GM12865 (cell line): ENCODE measurements at regions not wholly inside any gene's neighbourhood (a gene's known extent, or its start where the extent isn't known, plus 50 kb on each side); places are given as distances from the start of the nearest gene placed in this dataset.
A peak's percentile ranks its signal among the peaks of the same experiment; 100 is the strongest.

ENCODE experiments used
- DNase-seq: peaks from one replicate; pipeline ENCODE4 v3.0.0; 2010; ENCODE audit warnings: low read depth
- H3K4me3 ChIP-seq: 2 replicates; pipeline ENCODE4 v1.5.1; 2011; ENCODE audit warnings: mild to moderate bottlenecking, low read depth, low read length, control low read depth
- CTCF ChIP-seq: IDR thresholded peaks from 2 replicates; pipeline ENCODE4 v1.5.1; 2011; ENCODE audit warnings: low read length, control low read depth, low read depth, inconsistent platforms; ENCODE audit not compliant: insufficient read depth; ENCODE audit errors: missing control alignments

- H3K4me3 ChIP-seq: peak overlapping the region; percentile 90
- peak; percentile 73 for DNase-seq
- TF ChIP-seq CTCF: no peak
Observed at GRCh38 chr13:50125554-50126262, 110.5 kb downstream of the KCNRG start.

DNA sequence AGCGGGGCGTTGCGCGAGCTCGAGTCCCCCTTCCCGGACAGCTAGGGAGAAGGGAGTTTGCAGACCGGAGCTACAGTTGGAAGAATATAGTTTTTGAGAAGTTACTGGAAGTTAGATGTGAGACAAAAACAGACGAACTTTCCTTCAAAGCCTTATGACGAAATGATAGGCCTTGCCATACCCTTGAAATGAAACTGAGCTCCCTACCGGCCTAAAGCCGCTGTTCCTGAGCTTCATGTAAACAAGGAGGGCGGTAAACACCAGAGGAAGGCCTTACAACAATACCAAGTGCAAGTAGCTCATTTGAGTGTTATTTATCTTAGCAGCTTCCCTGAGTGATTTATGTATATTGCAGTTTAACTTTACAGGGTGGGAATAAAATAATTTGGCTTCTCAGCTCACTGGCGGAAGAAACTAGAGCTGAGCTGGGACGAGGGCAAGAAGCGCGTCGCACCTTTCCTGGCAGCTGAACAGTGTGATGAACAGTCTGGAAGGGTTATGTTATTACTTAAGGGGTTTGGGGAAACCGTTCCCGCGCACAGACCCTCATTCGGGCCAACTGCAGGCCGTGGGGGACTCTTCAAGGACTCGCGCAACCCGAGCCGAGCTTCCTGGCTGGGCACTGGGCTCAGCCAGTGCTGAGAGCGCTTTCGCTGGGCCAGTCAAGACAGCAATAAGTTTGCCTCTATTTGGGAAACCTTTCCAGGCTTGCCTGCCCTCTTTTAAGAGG is 111.2 kb downstream of the KCNRG start:
- DNase-seq: peak; percentile 35
- no peak for TF ChIP-seq CTCF
- peak overlapping the region; percentile 90 for H3K4me3 ChIP-seq

DNA sequence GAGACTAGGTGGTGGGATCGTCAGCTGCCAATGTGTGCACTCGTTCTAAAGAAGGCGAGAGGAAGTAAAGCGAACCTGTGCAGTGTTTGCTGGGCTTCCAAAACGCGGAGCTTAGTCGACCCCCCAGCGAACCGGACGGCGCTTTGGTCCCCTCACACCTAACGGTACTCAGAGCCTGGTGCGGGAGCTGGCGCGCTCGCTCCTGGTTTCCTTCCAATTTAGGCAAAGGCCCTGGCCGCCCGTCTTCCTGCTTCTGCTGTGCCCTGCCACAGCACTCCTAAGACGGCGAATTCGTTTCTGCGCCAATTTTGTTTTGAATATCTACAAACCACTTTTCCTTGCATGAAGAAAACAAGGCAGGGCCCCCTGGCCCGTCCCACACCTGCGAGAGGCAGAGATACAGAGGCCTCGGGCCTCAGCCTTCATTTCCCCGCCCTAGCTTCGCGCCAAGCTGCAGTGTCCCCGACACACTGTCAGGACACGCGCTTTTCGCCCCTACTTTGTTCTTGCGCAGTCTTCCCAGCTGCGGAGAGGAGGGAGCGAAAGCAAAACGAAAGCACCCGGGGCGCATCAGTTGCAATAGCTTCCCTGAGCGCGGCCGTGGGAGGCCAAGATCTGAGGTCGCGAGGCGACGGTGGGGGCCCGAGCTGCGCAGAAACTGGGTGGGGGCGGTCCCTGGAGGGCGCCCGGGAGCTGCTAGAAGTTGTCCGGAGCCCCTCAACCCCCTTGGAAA is 111.9 kb downstream of the KCNRG start:
- no peak overlapping the region for H3K4me3 ChIP-seq
- TF ChIP-seq CTCF: no peak
- peak; percentile 12 for DNase-seq

DNA sequence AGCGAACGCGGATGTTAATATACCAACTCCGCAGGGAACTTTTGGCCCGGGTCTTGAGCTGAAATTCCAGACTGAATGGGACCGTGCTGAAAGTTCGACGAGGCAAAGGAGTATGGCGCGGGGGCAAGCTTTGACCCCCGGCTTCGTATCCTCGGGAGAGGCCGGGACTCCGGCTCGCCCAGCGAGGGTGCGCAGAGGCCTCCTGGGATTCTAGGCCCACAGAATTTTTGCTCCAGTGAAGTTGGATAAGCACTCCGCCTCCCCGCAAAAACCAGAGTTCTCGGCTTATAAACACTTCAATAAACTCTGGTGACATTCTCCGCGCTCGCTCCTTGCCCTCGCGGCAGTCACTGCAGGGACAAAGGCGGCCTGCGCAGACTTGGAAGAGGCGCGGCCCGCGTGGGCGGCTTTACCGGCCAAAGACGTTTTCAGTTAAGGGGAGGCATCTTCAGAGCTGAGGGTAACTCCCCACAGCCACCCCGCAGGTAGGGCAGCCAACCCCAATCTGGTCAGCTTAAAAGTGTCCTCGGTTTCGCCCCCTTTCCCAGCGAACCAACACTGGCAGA is 112.6 kb downstream of the KCNRG start:
- TF ChIP-seq CTCF: no peak
- no peak overlapping the region for H3K4me3 ChIP-seq
- DNase-seq: no peak

- peak; percentile 58 for DNase-seq
- TF ChIP-seq CTCF: no peak
- H3K4me3 ChIP-seq: no peak overlapping the region
Observed at GRCh38 chr13:50128428-50128931, 113.2 kb downstream of the KCNRG start.

- DNase-seq: peak; percentile 77
- TF ChIP-seq CTCF: no peak
- peak overlapping the region; percentile 15 for H3K4me3 ChIP-seq
Observed at GRCh38 chr13:50129081-50129705, 113.9 kb downstream of the KCNRG start.
